GM21786 (cell line): ENCODE measurements at regions not wholly inside any gene's neighbourhood (a gene's known extent, or its start where the extent isn't known, plus 50 kb on each side); places are given as distances from the start of the nearest gene placed in this dataset.

Experiments
- ATAC-seq: cut with Tn5 transposase; IDR thresholded peaks from one replicate; pipeline ENCODE4 v1.9.1; 2021; ENCODE audit not compliant: unreplicated experiment

DNA sequence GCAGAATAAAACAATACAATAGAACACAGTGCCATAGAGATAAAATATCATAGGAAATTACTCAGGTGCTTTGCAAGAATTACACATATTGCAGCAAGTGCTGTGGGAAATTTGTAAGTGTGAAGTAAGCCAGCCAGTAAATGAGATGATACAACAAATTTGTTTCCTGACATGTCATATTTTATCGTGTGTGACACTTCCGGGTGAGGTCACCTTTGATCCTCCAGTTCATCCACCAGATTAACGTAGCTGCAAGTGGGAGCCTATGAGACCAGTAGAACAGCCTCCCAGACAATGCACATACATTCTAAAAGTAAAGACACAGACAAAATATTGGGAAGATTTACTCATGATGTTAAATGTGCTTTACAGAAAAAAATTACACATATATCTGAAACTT is 72.2 kb downstream of the PRDM9 start:
- ATAC-seq = no peak

DNA sequence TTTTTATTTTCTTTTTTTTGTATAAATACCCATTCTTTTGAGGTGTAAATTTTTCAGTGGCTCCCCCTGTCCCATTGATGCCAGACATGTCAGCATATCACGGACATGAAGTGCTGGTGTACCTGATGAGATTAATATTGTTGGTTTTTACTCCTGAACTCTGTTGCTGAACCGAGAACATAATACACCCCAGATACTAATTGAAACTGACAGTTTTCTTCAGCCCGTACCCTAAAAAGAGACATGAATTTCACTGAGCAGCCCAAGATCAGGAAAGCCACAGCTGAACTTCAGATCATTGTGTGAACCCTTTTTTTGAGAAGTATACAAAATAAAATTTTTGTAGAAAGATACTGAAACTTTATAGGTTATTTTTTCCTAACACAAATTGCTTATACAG is 75.7 kb downstream of the PRDM9 start:
- ATAC-seq = no peak

DNA sequence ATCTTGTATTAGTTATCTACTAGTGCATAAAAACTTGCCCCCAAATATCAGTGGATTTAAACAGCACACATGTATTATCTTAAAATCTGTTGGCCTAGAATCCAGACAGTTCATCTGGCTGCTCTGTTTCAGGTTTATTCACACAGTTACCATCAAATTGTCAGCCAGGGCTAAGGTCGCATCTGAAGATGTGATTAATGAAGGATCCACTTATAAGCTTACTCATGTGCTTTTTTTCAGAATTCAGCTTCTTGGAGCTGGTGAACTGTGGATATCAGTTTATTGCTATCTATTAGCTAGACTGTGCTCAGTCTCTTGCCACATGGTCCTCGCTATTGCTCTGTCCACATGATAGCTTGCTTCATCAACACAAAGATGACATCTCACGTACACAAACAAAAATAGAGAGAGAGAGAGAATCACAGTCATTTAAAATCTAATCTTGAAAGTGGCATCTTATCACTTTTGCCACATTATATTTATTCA is 81.5 kb downstream of the PRDM9 start:
- no peak for ATAC-seq

DNA sequence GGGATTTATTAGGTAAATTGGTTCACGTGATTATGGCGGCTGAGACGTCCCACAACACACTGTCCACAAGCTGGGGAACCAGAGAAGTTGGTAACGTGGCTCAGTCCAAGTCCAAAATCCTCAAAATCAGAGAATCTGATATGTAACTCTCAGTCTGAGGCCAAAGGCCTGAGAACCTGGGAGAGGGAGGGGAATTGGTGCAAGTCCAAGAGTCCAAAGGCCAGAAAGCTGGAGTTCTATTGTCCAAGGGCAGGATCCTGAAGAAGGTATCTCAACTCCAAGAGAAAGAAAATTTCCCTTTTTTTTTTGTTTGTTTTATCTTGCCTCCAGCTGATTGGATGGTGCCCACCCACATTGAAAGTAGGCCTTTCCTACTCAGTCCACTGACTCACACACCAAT is 83.8 kb downstream of the PRDM9 start:
- ATAC-seq = no peak

GRCh38 chr5:23606927-23607326 is 99.5 kb downstream of the PRDM9 start:
- ATAC-seq = no peak

- ATAC-seq = no peak
Observed at GRCh38 chr5:23612701-23613100, 105.3 kb downstream of the PRDM9 start.

GRCh38 chr5:23613566-23613965 is 106.2 kb downstream of the PRDM9 start:
- no peak for ATAC-seq

DNA sequence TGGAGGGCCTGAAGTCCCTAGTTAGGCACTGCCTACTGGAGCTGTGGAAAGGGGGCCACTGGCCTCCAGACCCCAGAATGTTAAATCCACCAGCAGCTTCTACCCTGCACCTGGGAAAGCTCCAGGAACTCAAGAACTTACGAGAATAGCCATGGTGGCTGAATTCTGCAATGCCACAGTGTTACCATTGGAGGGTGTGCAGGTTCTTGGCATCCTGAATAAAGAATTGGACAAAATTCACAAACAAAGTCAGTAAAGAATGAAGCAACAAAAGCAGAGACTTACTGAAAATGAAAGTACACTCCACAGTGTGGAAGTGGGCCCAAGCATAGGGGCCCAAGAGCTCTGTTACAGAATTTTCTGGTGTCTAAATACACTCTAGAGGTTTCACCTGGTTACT is 107.0 kb downstream of the PRDM9 start:
- no peak for ATAC-seq

GRCh38 chr5:23626961-23627360 is 119.6 kb downstream of the PRDM9 start:
- ATAC-seq = no peak

DNA sequence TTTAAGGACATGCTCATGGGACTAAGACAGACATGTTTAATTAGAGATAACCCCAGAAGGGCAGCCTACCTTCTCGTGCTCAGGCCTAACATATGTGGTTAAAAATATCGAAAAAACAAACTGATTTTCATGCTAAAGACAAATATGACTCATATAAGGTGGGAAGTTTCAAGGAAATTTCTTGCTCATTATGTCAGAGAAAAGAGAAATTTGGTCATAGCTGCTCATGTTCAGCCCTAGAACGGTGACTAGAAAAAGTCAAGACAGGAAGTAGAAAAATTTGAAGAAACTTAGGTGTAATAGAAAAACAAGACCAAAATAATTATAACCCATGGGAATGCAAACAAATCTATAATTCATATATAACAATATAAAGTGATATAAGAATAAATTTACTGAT is 120.6 kb downstream of the PRDM9 start:
- ATAC-seq = no peak

GRCh38 chr5:23629396-23629795 is 122.0 kb downstream of the PRDM9 start:
- no peak for ATAC-seq

- ATAC-seq = no peak
Observed at GRCh38 chr5:23631302-23632045, 124.1 kb downstream of the PRDM9 start.

DNA sequence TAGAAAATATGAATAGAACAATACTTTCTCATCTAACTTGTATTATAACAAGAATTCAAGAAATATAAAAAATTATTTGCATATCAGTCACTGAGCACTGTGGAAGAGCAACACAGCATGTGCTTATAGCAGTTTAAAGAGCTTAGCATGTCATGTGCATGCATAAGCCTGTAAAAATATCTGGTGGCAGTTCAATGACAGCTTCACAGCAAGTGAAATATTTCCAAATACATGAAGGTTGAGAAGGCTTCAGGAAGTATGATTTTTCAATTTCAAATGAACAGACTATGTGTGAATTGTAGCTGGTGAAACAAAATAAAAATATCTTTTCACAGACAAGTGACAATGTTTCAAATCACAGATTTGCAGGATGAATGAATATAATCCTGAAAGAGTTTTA is 128.5 kb downstream of the PRDM9 start:
- ATAC-seq = no peak

- ATAC-seq = no peak
Observed at GRCh38 chr5:23639326-23639725, 131.9 kb downstream of the PRDM9 start.

GRCh38 chr5:23648656-23649055 is 141.2 kb downstream of the PRDM9 start:
- no peak for ATAC-seq

GRCh38 chr5:23649594-23649993 is 142.2 kb downstream of the PRDM9 start:
- no peak for ATAC-seq

DNA sequence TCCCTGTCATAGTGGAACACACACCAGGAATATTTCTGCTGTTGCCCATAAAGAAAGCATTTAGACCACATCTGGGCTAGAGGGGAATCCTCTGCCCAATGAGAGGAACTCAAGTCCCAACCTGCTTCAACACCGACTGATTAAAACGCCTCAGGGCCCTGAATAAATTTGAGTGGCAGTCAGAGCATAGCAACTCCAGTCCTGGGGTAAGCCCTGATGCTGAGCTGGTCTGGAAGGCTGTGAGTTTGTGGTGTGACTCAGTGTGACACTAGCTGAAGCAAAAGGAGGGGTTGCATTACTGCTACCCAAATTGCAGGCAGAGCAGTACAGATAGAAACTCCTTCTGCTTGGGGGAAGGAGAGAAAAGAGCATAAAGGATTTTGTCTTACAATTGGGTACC is 148.3 kb downstream of the PRDM9 start:
- no peak for ATAC-seq

DNA sequence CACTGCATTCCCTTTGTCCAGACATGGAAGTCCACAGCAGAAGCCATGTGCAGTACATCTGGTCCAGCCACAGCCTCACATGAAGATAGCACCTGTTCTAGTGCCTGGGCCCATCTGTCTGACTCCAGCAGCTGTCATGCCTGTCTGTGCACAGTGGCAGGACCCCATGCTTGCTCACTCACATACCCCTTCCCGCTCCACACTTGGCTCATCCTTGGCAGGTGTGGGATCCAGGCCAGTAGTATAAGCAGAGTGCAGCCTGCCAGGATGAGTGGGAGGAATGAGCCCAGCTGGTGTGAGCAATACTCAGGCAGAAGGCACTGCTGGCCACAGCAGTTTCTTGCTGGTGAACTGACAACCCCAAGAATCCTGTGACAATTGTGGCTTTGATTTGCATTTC is 168.0 kb downstream of the PRDM9 start:
- no peak for ATAC-seq

DNA sequence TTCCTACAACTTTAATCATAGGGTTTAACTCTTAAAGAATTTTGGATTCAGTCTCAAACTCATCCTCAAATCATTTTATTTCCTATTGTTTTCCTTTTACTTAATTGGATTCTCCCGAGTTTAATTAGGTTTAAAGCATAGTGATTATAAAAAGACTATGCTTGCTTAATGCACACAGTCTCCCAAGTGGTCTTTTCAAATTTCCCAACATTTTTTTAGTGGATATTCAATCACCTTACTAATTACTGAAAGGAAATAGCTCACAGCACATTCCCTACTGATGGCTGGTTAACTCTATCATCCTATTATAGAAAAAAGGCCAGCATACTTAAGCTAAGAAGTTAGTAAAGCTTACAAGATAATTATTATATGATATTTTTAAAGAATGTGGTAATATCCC is 170.6 kb downstream of the PRDM9 start:
- ATAC-seq = no peak

GRCh38 chr5:23684103-23684502 is 176.7 kb downstream of the PRDM9 start:
- ATAC-seq = no peak

DNA sequence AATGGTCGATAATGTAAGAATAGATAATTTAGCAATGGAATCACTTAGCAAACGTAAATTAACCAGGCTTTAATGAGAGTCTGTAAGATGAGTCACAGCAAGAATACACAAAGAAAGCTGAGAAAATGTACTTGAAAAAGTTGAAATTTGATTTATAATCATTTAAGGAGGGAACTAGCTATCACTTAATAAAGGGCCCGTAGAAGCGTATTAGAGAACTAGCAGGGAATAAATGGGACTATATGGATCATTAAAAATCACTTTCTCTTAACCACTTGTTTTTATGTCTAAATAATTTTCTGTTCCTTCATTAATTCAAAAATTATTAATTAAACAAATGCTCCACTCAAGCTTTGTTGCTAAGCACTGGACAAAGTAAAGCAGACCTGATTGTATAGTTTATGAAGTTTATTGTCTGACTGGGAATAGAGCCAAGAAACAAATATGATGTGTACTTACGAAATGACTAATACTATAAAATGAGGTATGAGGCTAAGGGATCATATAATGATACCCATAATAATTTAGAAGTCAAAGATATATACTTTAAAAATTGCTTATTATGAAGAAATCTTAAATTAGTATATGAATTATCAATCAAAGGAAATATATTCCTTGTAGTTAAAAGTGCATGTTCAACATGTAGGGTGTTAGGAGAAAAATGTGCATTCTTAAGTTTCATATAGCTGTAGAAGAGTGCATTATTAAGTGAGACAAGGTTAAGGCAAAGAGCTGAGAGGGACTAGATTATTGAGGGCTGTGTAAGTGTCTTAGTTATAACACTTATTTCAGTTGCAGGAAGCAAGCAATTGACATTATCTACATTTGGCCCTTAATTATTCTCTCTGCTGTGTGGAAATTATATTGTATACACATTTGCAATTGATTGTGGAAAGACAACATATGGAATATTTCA is 196.8 kb downstream of the PRDM9 start:
- no peak for ATAC-seq

GRCh38 chr5:23717486-23717885 is 210.1 kb downstream of the PRDM9 start:
- no peak for ATAC-seq
